Femur (tissue), 1 donor: ENCODE measurements at regions not wholly inside any gene's neighbourhood (a gene's known extent, or its start where the extent isn't known, plus 50 kb on each side); places are given as distances from the start of the nearest gene placed in this dataset.

ENCODE experiments used
- DNase-seq: peaks from one replicate; pipeline ENCODE4 v3.0.0-alpha.2; 2017

GRCh38 chr20:6831461-6831860, 64.0 kb downstream of the BMP2 start:
- no peak for DNase-seq

- DNase-seq: no peak
Measured at GRCh38 chr20:6832811-6833210, 65.3 kb downstream of the BMP2 start.

- no peak for DNase-seq
Measured at GRCh38 chr20:6835609-6836008, 68.1 kb downstream of the BMP2 start.

DNA sequence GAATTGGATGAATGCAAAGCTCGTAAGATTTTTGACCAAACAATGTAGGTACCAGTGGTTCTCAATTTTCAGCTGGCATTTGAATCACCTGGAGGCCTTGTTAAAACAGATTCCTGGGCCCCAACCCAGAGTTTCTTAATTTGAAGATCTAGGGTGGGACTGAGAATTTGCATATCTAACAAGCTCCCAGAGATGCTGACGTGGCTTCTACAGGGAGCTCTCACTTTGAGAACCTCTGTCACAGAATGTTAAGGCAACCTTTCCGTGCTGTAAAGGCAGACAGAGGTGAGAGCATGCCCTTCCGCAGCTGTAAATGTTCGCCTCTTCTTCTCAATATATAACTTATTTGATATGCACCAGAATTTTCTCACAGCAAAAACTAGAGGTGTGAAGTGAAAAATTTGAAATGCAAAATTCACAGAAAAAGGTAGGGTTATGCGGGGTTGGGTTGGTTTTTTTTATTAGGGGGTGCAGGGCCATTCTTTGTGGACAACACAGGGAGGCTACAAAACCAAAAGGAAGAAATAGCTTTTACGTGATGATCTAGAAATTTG, 69.4 kb downstream of the BMP2 start:
- no peak for DNase-seq

- no peak for DNase-seq
Measured at GRCh38 chr20:6837730-6838129, 70.2 kb downstream of the BMP2 start.

GRCh38 chr20:6838181-6838826, 70.8 kb downstream of the BMP2 start:
- no peak for DNase-seq

DNA sequence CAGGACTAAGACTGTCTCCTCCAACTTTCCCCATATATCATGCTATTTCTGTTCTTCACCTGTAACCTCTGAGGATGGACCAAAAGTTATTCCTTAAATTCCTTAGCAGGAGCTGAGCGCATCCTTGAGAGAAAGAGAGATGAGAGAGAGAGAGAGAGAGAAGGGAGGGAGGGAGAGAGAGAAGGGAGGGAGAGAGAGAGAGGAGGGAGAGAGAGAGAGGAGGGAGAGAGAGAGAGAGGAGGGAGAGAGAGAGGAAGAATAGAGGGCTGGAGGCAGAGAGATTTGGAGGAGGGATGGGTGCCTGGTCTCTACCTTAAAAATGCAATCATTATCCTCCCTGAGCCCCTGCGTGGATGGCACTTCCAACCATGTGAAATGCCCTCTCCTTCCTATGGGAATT, 73.6 kb downstream of the BMP2 start:
- DNase-seq: no peak

DNA sequence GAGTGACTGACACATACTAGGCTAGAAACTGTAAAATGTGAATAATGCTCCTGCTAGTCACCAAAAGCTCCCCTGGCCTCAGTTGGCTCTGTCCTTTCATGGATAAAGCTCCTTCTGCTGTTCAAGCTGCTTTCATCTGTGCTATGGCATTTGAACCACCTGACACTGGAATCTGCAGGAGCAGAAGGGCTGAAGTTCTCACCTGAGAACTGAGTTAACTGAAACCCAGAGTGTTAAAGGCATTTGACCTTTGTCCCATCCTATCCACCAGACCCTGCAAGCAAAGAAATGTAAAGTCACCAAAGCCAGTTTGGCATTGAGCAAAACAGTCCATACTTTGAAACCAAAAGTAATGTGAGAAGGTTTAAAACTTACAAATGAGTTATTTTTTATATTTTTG, 77.7 kb downstream of the BMP2 start:
- DNase-seq: no peak

DNA sequence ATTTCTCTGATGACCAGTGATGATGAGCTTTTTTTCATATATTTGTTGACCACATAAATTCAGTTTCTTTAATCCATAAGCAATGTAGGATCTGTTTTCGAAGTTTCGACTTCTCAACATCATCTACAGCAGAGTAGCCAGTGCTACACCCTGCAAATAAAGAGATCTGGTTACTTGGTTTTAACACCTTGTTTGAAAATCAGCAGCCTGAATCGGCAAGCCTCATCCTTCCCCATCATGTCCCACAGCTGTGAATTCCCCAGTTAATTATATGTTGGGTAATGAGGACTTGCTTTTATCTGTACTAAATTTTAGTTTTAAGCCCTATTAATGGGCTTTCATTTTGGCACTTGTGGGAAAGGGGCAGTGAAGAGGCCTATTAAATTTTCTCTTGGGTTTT, 80.6 kb downstream of the BMP2 start:
- no peak for DNase-seq

DNA sequence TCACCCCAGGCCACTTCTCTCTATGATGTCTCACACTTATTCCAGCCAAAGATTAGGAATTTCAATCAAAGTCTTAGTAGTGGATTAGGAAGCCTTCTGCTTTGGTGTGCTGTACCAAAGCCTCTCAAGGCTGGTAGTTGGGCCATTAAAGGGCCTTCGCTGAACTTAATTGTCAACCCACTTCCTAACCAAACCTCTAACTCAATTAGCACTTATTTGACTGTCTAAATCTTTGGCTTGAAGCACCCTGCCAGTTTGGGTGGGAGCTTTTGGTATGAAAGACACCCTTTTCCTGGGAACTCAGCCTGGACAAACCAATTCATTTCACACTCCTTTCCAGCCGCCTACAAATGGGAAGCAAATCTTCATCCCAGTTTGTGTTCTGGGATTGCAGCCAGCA, 81.5 kb downstream of the BMP2 start:
- no peak for DNase-seq

DNA sequence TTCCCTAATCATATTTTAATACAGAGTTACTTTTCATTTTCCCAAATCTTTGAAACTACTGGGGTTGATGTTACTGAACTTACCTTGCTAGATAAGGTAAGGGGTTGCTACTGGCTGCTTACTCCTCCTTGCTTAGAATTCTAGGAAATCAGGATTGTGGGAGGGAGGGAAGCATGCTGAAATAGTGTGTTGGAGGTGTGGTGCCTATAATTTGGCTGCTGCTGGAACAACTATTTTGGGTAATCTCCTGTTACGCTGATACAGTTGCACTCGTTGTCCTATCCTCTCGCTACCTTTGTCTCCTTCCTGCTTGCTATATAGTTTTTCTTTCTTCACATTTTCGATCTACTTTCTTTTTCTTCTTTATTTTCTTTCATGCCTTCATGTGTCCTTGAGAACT, 83.7 kb downstream of the BMP2 start:
- DNase-seq: no peak

GRCh38 chr20:6852478-6852877, 85.0 kb downstream of the BMP2 start:
- no peak for DNase-seq

DNA sequence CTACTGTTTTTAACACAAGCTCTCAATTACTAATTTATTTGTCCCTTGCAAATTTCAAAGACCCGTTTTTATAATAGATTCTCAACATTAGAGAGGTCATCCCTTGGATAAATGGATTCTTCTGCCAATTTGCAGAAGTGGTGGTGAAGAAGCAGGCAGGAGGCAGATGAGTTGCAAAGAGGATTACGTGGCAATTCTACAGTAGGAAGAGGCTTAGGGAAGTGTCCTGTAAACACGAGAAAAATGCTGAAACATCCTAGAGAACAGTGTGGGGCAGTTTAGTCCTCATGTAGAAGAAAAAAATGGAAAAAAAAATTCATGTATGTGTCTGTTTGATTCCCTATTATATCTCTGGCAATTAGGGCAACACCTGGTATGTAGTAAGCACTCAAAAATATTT, 87.6 kb downstream of the BMP2 start:
- no peak for DNase-seq

GRCh38 chr20:6855796-6856195, 88.3 kb downstream of the BMP2 start:
- no peak for DNase-seq

DNA sequence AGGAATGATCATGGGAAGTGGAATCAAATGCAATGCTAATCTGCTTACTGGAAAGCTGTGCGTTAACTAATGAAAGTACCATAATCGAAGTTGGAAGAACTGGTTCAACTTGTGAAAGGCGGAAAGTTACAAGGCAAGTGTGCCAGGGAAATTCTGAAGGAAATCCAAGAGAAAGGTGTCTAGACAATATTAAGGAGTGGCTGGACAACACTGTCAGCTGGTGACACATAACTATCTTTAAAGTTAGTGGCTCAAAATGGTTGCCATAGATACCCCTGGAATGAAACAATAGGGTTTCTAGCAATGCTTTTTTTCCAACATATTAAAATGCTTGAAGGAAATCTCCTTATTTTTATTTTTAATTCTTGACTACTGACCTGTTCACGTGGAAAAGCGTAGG, 90.4 kb downstream of the BMP2 start:
- DNase-seq: no peak

DNA sequence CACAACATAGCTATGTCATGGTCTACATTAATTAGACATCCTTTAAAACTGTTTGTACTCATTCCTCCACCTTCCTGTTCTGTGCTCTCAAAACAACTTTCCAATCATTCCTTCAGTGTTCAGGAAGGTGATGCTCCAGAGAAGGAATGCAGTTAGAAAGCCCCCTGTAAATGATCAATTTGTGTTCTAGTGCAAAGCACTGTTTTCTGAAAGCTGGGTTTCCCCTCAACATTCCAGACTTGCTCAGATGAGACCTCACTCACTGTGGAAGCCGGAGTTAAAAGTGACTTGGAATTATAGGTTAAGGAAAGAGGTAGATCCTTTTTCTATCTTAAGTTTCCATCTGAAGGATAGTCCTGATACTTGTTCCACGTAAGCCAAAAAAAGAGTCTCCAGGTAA, 95.9 kb downstream of the BMP2 start:
- no peak for DNase-seq

- DNase-seq: peak; percentile 52
Measured at GRCh38 chr20:6863798-6864201, 96.3 kb downstream of the BMP2 start.

DNA sequence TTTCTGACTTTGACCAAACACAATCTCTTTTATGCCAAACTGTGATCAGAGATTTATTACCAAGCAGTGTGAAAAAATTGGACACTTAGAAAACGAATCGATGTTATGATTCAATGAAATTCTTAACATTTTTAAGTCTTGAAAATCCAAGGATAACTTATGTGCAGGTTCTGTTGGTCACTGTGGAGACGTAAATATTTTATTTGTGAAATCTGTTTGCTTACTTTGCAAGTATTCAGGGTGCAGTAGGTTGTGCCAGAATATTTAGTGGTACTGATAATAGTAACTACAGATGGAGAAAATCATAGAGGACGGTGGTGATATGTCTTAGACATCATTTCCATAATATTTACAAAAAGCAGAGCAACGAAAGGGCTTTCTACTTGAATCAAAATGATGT, 97.3 kb downstream of the BMP2 start:
- no peak for DNase-seq

DNA sequence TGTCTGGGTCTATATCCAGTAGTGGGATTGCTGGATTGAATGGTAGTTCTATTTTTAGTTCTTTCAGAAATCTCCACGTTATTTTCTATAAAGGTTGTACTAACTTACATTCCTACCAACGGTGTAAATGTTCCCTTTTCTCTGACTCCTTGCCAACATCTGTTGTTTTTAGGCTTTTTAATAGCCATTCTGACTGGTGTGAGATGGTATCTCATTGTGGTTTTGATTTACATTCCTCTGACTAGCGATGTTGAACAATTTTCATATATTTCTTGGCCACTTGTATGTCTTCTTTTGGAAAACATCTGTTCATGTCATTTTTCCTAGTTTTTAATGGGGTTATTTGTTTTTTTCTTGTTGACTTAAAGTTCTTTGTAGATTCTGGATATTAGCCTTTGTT, 99.3 kb downstream of the BMP2 start:
- no peak for DNase-seq

DNA sequence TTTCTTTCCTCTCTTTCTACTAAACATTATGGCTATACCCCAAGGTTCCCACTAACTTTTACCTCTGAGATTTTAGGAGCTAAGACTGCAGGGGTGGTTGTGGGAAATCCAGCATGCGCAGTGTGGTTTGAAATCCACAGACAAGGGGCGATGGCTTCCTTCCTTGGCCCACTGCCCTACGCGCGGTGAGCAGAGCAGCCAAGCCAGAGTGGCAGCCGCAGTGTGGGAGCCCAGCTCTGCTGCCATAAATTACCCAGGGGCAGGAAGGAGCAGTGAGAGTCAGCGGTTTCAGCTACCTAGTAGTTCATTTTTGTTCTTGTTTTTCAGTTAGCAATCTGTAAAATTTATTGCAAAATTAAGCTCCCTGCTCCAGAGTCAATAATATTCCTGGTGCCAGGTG, 101.4 kb downstream of the BMP2 start:
- peak; percentile 79 for DNase-seq

DNA sequence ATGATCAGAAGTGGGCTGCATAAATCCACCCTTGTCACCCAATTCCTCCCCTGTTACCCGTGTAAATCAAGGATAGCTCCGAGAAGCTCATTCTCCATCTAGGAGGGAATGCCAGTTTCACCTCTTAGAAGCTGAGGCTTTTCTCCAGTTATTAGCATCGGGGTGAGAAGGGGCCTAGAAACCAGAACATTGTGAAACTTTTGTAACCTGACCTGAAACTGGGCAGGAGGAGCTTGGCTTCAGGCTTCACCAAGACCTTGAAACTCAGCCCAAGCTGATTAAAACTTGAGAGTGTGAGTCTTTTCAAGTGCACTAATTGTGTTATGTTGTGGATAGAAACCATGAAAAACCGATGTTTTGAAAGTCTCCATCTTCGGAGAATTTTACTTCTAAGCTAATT, 103.1 kb downstream of the BMP2 start:
- DNase-seq: no peak

DNA sequence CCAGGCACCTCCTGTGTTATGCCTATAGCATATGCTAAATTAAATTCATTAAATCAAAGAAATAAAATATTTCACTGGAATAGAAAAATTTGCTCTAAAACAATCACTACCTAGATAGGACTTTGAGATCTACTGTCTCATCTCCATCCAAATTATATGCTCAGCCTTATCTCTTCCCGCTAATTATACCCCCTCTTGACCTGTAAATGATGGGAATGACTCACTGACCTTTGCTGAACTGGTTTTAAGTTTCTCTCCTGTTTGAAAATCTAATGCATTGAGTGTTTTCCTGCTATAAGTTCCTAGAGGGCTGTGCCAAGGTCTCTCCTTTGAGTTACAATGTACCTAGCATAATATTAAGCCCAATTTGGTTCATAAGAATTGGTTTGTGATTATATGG, 110.1 kb downstream of the BMP2 start:
- no peak for DNase-seq

DNA sequence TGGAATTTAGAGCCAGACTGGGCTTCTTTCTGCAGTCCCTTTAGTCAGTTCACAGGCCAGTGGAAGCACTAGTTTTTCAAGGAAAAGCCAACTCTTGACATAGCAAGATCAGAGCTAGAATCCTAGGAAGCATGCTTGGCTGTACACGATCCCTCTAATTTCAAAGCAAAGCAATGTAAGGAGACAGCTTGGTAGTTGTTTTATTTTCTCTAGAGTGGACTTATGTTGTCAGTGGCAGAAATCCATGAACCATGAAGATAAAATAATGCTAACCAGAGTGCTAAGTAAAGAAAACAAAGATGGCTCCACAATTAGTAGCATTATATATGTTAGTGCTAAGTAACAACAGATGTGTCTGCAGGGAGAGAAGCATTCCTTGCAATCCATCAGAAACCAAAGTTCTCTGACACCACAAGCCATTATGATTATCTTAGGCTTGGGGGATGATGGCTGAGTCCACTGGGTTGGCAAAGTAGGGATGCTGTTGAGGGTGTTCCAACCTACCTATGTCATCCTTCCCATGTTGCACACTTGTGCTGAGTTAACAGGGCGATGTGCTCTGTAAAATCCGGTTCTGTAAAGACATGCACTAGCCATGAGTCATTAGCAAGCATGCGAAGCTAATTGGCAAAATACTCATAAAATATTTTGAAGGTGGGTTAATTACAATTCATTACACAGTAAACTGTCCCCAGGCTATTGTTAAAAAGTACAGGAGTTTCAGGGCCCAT, 115.2 kb downstream of the BMP2 start:
- peak; percentile 29 for DNase-seq

DNA sequence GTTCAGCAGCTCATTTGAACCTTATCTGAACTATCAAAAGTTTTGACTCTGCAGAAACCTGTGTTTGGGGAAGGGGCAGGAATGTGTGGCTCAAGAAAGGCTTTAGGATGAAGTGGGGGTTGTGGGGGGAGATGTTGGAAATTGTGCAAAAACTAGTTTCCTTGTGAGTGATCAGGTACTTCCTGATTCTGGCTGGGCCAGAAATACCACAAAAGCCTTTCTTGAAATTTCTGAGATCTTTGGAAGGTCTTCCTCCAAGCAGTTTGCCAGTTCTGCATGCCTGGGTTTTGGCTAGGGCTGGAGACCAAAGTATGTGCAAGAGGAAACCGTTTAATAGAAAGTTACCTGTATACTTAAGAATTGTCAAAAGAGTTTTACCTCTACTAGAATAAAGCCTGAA, 116.6 kb downstream of the BMP2 start:
- no peak for DNase-seq
